Stimulated activated CD4-positive, alpha-beta T cell treated with anti-CD3 and anti-CD28 coated beads, Interleukin-4, amount 100 ng/mL, for 48 hours (primary cell): ENCODE measurements at regions not wholly inside any gene's neighbourhood (a gene's known extent, or its start where the extent isn't known, plus 50 kb on each side); places are given as distances from the start of the nearest gene placed in this dataset.

Experiments
- DNase-seq, 2 donors: peaks; one replicate each; pipeline ENCODE4 v3.0.0-alpha.2; 2020; ENCODE audit warnings: low read depth in 2 of 2

DNA sequence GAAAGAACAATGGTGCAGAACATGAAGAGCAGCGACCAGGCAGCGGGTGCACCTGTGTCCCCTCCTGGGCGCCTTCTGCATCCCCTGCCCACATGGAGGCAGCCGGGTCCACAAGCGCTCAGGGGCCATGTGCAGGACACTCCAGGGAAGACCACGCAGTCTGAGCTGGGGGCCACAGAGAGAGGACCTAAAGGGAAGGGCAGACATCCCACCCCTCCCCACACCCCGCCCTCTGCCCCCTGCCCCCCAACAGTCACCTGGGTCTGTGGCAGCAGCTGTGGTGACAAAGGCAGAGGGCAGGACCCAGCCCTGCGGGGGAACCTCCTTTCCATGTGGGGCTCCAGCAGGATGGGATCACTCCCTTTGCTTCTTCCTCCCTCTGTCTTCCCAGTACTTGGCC lies 805.7 kb downstream of the CDH9 start:
- DNase-seq: no peak

DNA sequence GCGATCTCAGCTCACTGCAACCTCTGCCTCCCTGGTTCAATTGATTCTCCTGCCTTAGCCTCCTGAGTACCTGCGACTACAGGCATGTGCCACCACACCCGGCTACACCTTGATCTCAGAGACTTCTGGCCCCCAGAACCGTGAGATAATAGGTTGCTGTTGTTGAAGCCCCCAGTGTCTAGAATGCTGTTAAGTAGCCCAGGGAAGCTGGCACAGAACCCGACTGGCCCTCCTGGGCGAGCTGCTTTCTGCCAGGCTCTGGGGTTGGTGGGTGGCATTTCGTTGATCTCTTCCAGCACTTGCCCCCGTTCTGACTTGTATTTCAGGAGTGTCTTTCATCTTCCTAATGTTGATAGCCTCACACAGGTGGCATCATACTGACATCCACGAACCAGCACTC lies 807.1 kb downstream of the CDH9 start:
- DNase-seq: no peak

DNA sequence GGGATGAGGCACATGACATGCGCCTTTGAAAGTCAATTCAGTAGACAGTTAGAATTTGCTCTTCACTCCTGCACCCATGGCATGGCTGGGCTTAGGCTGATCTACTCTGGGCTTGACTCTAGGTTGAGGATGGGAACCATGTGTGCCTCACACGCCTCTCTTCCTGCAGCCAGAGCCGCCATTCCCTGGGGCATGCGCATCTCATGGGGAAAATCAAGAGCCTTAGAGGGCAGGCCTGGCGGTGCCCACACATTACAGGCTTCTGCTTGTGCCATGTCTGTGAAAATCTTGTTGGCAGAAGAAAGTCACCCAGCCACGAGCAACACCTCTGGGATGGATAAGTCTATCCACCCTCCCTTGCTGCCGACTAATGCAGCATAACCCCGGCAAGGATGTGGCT lies 808.5 kb downstream of the CDH9 start:
- DNase-seq: no peak

- DNase-seq: no peak
Measured at GRCh38 chr5:26227245-26227644, 811.1 kb downstream of the CDH9 start.

GRCh38 chr5:26205121-26205520 lies 833.3 kb downstream of the CDH9 start:
- DNase-seq: no peak

GRCh38 chr5:26193626-26194025 lies 844.8 kb downstream of the CDH9 start:
- DNase-seq: no peak

GRCh38 chr5:26192486-26192885 lies 845.9 kb downstream of the CDH9 start:
- no peak for DNase-seq

- no peak for DNase-seq
Measured at GRCh38 chr5:26181582-26181981, 856.8 kb downstream of the CDH9 start.

- DNase-seq: no peak
Measured at GRCh38 chr5:26148569-26149107, 889.7 kb downstream of the CDH9 start.

- no peak for DNase-seq
Measured at GRCh38 chr5:26143259-26143658, 895.1 kb downstream of the CDH9 start.

DNA sequence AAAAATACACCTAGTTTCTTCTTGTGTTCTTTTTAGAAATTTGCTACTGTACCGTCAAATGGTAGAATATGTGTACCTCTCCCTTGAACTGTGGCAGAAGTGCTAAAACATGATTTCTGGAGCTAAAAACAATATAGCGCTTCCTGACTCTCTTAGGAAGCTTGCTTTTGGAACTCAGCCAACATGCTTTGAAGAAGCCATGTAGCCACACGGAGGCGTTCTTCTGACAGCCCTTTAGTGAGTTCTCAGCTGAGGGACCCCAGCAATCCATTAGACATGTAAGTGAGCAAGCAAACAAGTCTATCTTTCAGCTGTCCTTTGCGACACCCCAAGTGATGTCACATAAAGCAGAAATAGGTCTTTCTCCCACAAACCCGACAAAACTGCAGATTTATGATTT lies 917.0 kb downstream of the CDH9 start:
- no peak for DNase-seq

GRCh38 chr5:26104175-26104574 lies 934.2 kb downstream of the CDH9 start:
- no peak for DNase-seq

DNA sequence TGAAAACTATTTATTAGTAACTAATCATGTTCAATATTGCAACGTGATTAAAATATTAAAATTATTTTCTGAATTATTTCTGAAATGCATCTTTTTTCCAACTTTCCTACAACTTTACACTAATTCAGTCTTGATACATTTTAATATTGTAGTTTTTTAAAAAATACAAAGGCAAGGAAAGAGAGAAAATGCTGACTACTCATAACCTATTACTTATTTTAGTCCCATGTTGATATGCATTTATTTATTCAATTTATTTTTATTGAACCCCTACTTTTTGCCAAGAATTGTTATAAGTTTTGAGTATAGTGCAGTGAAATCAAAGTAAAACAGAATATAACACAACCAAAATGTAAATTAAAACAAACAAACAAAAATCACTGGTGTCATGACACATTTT lies 978.2 kb downstream of the CDH9 start:
- no peak for DNase-seq

DNA sequence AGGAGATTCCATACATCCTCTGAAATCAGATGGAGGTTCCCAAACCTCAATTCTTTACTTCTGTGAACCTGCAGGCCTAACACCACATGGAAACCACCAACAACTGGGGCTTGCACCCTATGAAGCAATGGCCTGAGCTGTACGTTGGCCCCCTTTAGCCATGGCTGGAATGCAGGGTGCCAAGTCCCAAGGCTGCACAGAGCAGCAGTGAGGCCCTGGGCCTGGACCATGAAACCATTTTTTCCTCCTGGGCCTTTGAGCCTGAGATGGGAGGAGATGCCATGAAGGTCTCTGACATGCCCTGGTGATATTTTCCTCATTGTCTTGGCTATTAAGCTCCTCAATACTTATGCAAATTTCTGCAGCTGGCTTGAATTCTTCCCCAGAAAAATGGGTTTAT lies 983.8 kb downstream of the CDH9 start:
- no peak for DNase-seq

DNA sequence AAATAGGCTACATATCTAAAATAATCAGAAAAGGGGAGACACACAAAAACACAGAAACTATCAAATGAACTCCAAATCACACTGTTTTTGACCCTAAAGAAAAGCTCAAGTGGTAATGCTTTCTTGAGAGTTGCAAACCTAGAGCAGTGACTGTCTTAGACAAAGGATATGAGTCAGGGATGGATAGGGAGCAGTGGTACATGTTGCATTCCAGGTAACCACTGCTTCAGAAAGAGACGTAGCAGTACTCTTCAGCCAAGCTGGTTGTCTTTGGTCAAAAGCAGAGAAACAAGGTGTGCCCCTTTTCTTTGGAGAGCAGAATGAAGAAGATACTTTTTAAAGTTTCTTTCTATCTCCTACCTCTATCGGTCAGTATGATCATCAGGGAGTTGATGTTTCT lies 1003.6 kb downstream of the CDH9 start:
- no peak for DNase-seq

- no peak for DNase-seq
Measured at GRCh38 chr5:26031481-26031880, 1006.9 kb downstream of the CDH9 start.

DNA sequence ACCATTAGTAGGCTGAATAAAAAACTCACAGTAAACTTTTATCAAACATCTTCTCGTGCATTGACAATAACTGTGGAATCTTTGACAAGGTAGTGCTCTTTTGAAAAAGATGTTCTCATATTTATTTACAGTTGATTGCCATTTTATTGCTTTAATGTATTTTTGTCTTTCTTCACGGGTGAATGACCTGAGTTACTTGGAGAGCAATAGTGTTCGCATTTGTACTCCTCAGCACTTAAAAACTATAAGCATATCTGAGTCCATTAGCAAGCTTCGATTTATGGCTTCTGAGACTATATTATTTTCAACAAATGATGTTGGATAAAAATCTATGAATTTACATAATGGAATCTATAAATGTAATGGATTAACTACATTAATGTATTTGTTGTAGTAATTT lies 1012.3 kb downstream of the CDH9 start:
- DNase-seq: no peak

GRCh38 chr5:26024774-26025173 lies 1013.6 kb downstream of the CDH9 start:
- no peak for DNase-seq

- no peak for DNase-seq
Measured at GRCh38 chr5:26023361-26023760, 1015.0 kb downstream of the CDH9 start.

- DNase-seq: no peak
Measured at GRCh38 chr5:26014206-26014605, 1024.2 kb downstream of the CDH9 start.

DNA sequence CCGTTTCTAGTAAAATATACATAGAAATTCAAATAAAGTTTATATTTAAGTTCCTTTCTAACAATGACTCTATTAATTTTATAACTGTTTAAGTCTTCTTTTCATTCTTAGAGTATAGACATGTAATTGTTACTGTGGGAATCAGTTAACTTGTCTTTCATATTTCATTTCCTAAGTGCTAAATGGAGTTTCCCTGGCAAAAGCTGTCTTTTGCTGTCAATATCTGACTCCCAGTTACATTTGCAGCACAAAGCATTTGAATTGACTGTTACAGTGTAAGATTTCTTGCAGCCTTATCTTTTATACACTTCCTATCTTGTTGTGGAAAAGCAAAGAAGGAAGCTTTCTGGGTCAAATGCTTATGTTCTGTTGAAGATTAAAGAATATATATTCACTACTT lies 1026.3 kb downstream of the CDH9 start:
- DNase-seq: no peak

- DNase-seq: no peak
Measured at GRCh38 chr5:26009742-26010141, 1028.6 kb downstream of the CDH9 start.

DNA sequence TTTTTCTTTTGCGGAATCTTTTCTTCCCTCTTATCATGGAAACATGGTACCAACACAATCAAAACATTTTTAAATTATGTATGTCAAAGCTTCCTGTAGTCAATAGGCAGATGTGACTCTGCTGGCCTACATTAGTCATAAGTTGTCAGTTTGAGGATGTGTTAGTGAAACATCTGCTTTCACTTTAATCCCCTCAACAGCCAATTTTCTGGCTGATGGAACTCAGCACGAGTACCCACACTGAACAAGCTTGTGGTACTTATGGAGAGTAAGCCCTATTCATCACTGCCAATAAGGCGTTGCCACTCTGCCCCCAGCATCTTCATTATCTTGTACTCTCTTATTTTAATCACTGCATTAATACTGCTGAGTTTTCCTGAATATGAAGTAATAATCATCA lies 1034.4 kb downstream of the CDH9 start:
- DNase-seq: no peak

DNA sequence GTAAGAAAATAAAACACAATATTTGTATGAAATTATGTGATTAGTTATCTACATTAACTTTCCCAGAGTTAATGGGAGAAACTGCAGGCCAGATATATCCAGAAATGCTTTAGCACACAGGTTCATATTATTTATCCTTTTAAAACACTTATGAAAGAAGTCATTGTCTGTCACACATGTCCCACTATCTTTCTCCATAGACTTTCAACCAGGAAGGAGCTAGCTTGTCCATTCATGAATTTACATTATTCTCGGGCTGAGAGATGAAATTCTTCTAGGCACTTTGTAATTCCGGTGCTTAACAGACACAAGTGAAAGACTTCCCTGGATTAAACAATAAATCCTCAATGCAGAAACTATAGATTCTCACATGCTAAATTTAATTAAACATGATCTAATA lies 1043.2 kb downstream of the CDH9 start:
- no peak for DNase-seq

- no peak for DNase-seq
Measured at GRCh38 chr5:25993701-25994100, 1044.7 kb downstream of the CDH9 start.
